Posterior cingulate gyrus (tissue), 11 donors: ENCODE measurements at regions not wholly inside any gene's neighbourhood (a gene's known extent, or its start where the extent isn't known, plus 50 kb on each side); places are given as distances from the start of the nearest gene placed in this dataset.
"Not testable (repeated sequence)": the region's sequence is repeated elsewhere in the genome, so short reads cannot be mapped to it uniquely, and the experiment has no call there.

Experiments used
- DNase-seq, 10 donors: peaks; one replicate each; pipeline versions ENCODE4 v3.0.0 to v3.0.0-alpha.2; 2020 to 2021; ENCODE audit warnings: mixed read lengths in 3 of 10
- intact Hi-C: fragments of 100-400 bp; cut with DNase I; formaldehyde crosslinking; loops from one replicate; pipeline ENCODE4 v1.15.1; 2023

DNA sequence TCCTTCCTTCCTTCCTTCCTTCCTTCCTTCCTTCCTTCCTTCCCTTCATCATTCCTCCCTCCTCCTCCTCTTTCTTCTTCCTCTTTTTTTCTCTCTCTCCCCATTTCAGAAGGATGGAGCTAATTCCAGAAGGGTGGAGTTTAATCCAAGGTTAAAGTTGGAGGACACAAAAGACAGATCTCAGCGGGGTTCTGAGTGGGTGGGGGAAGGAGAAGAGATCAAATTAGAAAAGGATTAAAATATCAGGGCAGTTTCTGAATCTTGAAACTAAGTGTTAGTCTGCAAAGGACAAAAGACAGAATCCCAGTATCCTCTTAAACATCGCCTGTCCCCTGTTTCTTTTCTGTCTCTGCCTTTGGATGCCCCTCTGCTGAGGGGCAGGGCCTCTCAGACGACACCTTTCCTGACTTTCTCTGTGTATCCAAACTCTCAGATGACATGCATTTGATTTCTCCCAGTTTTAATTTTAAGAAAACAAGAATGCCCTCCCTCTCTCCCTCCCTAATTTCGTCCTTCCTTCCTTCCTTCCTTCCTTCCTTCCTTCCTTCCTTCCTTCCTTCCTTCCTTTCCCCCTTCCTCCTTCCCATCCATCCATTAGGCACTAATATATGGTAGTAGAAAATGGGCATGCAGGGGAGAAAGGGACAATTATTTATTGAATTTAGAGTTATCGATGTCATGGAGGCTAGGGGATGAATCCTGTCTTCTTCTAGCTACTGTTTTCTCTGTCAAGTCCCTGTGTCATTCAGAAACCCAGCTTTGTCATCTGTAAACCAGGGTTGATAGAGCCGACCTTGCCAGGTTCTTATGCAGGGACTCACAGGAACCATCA lies 269.1 kb downstream of the VRK1 start:
- intact Hi-C loops = no loop called here
- no peak for DNase-seq

DNA sequence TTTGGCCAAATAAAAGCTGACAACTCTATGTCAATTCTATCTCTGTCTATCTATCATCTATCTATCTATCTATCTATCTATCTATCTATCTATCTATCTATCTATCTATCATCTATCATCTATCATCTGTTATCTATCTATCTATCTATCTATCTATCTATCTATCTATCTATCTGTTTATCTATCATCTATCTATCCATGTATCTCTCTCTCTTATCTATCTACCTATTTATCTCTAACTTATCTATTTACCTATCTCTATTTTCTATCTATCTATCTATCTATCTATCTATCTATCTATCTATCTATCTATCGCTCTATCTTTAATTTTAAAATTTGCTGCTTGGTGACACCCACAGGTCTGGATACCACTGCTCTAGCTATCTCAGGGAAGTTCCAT lies 271.1 kb downstream of the VRK1 start:
- DNase-seq, intact Hi-C loops: not testable (repeated sequence)

DNA sequence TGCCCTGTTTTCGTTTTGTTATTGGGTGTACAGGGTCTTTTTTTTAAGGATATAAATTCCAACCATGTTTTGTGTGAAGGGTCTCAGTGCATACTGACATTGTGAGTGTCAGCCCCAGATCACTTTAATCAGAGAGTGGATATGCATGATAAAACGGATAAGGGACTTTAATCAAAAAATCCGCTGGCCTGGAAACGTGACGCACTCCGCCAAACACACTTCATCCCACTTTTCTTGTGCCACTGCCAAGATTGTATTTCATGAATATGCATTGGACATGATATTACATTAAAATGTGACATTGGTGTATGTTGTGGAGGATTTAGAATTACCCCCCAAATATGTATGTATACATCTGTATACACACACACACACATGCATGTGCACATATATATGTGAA lies 273.1 kb downstream of the VRK1 start:
- intact Hi-C loops = no loop called here
- no peak for DNase-seq

DNA sequence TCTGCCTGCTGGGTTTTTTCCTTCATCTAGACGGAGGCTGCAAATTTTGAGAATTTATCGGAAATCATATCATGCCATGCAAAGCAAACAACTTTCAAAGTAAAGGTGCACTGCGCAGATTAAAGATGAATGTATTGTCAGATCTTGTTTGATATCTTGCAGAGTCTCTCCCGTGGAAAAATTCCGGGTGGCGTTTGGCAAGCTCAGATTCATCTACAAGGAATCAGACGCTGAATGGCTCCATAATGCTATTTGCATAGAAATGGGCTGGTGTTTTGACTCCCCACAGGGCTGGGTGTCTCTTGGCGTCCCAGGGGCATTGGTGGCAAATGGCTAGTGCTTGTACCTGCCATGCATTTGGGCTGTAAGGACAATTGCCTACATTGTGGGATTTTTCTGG lies 274.0 kb downstream of the VRK1 start:
- DNase-seq = no peak
- intact Hi-C loops = no loop called here

DNA sequence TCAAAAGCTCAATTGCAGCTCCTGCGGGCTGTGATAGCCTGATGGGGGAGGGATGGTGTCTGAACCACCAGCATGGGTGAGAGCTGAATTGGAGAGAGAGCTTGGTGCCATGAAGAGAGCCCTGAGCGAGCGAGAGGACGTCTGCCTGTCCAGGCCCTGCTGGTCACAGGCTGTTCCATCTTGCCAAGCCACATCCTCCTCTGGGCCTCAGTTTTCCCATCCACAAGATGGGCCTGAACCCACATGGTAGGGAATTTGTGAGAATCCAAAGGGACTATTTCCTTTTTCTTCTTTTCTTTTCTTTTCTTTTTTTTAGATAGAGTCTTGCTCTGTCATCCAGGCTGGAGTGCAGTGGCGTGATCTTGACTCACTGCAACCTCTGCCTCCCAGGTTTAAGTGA lies 276.4 kb downstream of the VRK1 start:
- intact Hi-C loops = no loop called here
- no peak for DNase-seq

DNA sequence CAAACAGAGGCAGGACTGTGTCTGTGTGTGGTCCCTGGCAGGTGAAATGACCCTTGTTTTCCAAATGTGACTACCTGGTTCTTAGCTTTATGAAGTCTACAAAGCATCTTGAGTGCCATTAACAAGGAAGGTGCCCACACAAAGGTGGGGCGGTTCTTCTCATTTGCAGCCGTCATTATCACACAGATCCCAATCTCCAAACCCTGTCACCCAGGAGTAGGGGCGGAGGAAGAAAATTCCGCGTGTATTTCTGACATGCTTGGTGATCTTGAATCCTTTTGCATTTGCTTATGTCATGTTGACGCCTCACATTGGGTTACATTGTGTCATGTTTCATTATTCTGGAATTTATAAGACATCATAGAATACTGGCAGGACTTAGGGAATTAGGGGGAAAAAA lies 277.3 kb downstream of the VRK1 start:
- intact Hi-C loops = no loop called here
- DNase-seq = no peak

DNA sequence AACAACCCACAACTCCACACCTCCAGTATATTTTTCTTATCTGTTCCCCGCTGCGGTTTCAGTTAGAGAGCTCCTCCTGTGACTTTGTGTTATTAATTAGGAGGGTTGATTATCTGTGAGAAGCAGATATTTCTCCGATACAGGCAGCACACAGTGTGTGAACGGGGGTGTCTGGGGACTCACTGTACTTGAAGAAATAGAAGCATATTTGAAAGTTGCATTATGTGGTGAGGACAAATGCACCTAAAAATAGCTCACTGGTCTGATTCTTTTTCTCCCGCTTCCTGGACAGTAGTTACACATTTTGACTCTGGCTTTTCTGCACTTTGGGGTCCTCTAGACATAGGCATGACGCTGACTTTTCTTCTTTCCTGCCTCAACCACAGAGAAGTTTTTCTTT lies 277.7 kb downstream of the VRK1 start:
- no peak for DNase-seq
- intact Hi-C loops = no loop called here

DNA sequence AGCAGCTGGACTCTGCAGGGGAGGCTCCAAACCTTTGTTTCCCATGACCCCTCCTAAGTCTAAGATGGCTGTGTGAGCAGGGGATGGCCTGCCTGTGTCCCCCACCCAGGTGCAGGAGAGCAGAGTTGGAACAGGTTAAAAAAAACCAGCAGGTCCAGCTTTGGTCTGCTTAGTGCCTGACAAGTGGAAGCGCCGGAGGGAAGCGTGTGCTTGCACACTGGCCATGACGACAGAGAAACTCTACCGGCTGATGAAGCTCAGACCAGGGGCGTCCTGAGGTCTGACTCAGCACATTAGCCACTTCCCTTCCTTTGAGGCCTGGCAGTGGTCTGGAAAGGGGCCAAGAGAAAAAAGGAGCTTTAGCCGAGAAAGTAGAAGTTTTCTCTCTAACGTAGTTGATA lies 280.1 kb downstream of the VRK1 start:
- intact Hi-C loops = no loop called here
- DNase-seq = peak in 4 of 10 donors; percentile 11 to 82 (median 16)

DNA sequence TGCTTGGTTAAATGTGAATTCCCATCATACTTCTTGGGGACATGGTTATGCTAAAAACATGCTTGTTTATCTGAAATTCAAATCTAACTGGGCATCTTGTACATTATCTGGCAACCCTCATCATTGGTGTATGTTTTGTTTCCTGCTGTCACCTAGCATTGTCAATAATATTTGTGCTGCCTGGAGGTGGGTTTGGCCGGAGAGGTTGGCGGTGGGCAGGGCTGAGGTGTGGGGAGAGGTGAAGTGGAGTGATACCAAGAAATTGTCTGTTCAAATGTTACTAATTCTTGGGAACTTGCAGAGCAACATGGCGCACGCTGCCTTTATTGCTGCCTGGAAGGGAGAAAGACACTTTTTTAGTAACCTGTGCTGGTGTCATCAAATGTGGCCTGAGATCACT lies 280.5 kb downstream of the VRK1 start:
- intact Hi-C loops = no loop called here
- no peak for DNase-seq

DNA sequence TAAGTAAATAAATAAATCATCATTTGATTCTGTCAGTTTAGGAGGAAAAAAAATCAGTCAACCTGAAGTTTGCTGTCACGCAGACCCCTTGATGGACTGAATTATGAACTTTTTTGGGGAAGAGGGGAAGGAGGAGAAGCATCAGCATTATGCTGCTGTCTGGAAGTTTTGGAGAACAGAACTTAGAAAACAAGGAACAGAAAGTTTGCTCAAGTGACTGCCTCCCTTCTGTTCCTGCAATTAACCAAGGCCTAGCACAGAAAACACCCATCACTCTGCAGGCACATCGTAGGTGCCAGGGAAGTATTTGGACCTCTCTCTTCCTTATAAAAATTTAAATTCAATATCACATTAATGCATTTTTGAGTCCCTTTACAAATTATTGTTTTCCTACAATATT lies 283.8 kb downstream of the VRK1 start:
- intact Hi-C loops = no loop called here
- no peak for DNase-seq

DNA sequence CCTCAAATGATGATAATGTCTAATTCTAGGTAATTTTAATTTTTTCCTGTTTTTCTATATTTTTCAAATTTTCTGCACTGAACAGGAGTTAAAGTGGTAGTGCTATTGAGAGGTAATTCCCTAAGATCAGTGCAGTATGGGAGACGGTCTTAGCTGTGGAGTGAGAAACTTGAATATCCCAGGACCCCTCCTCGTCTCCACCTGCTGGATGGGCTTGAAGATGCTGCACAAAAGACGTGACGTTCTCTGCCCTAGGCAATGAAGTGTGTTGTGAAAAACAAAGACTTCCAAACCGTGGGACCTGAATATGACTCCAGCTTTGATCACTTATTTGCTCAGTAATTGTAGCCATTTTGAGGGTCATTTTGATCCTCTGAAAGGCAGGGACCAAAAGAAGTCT lies 298.1 kb downstream of the VRK1 start:
- no peak for DNase-seq
- intact Hi-C loops = no loop called here

DNA sequence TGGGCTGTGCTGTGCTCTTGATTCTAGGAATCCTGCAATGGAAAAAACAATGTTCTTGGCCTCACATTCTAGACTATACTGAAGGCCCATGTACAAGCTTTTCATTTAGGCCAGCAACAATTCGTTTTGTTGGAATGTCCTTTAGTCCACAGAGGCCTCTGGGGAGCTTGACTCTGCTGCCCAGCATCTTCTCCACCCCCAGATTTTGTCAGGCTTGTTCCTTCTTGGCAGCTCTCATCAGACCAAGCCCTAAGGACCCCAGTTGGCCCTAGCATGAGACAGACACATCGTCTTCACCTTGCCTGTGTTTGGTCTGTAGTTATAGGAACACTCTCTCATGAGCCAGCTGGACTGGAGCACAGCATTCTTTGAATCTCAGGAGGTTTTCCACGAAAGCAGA lies 300.1 kb downstream of the VRK1 start:
- intact Hi-C loops = no loop called here
- DNase-seq = no peak

DNA sequence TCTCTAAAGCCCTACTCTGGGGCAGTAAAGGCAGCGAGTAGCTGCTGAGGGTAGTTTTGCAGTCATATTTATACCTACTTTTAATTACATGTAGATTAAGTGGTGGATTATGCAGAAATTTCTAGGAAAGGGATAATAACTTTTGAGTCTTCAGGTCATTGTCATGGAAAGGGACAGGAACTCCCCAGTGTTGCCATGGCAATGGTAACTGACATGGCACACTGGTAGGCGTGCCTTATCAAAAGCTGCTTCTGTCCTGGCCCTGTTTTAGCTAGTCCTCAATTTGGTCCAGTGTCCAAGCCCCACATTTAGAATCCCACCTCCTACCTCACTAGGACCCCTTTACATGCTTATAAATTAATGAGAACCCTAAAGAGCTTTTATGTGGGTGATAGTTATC lies 303.1 kb downstream of the VRK1 start:
- DNase-seq = no peak
- intact Hi-C loops = no loop called here

DNA sequence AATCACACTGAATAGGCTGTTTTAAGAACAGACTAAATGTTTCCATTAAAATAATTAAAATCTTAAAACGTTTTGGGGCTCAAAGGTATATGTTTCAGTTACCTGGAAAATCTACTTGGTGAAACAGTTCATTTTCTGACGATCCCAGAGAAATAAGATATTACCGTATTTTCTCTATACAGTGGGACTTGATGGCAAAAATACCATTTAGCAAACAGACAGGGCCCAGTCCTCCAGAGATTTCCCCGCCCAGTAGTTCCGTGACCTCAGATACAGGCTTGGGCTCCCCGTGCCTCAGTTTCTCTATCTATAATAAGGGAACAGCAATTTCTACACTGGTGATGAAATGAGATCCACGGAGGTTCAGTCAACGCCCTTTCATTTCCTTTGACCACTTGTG lies 304.4 kb downstream of the VRK1 start:
- no peak for DNase-seq
- intact Hi-C loops = no loop called here

DNA sequence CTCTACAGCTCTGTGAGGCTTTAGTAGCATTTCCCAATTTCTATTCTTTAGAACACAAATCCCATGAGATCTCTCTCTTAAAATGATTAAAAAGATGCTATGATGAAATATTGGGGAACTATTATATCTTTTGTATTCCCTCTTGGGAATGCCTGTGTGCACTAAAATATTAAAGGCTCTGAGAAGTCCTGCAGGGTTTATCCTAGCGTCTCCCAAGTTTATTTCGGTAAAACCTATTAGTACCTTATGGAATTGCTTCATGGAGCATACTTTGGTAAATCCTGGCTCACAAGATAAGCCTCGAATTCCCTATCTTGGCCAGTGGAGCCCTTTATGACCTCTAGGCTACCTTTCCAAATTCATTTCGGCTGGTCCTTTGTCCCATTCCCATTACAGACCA lies 306.8 kb downstream of the VRK1 start:
- intact Hi-C loops = no loop called here

DNA sequence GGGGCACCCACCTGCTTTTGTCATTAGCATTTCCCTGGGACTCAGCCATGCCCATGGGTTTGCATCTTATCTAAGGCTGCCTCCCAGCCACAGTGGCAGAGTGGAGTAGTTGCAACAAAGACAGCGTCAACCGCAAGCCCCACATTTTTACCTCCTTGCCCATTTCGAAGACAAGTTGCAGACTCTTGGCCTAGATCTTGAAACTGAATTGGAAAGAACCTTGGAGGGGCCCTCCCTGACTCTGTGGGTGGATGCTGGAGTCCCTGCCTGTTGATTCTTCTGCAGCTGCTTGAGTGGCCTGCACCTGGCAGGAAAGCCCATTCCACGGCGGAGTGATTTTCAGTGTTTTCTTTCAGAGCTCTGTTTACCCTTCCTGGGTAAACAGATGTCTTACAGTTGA lies 309.0 kb downstream of the VRK1 start:
- intact Hi-C loops = no loop called here
- DNase-seq = no peak

More for the DNA sequence above, 306.8 kb downstream of the VRK1 start:
- DNase-seq = no peak

DNA sequence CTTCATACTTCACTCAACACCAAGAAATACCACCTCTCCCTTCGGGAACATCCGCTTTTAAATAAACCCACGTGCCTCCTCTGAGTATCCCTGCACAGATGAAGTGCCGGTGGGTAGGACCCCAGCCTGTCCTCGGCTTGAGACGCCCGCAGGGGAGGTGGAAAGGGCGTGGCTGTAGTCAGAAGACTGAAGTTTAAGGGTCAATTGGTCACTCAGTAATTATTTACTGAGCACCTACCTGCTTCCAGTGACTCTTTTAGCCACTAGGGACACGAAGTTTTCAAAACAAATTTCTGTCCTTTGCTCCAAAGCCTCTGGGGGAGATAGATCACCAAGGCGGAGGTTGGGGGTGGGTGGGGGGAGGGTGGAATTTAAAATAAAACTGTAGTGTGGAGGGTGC lies 309.4 kb downstream of the VRK1 start:
- intact Hi-C loops = no loop called here
- no peak for DNase-seq

DNA sequence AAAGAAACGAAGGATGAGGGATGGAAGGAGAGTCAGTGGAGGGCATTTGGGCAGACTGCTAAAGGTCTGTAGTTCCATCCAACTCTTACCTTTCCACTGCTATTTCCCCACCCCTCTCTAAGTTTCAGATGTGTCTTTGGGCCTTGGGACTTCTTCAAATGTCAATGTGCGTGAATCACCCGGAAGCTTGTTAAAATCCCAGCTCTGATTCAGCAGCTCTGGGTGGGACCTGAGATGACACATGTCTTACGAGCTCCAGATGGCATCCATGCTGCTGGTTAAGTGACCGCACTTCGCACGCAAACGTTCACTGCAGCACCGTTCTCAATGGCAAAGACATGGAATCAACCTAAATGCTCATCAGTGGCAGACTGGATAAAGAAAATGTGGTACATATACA lies 309.9 kb downstream of the VRK1 start:
- no peak for DNase-seq
- intact Hi-C loops = no loop called here

DNA sequence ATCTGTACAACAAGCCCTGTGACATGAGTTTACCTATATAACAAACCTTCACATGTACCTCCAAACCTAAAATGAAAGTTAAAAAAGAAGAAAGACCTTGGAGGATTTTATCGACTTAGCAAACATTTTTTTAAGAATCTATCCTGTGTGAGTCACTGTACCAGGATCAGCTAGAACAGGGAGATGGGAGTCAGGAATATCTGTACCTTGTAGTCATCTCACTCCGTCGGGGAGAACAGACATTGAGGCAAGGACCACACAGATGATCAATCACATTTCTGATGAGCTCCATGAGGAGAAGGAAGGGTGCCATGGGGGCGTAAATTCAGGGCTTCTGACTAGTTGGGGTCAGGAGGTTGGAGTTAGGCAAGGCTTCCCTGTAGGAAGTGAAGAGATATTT lies 310.6 kb downstream of the VRK1 start:
- intact Hi-C loops = no loop called here

DNA sequence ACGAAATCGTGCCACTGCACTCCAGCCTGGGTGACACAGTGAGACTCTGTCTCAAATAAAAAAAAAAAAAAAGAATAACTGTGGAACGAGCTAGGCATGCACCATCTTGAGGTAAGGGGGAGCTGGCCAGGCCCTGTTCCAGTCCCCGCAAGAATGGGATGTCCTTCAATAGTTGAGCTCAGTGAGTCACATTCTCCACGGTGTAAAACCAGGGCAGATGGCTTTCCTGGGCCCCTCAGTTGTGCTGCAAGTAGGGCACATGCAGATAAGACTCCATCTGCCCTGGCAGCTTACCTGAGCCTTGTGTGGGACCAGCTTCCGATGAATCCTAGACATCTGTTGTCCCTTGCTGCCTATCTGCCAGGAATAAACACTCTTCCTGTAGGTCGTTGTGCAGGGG lies 312.1 kb downstream of the VRK1 start:
- intact Hi-C loops = no loop called here
- no peak for DNase-seq

More for the DNA sequence above, 310.6 kb downstream of the VRK1 start:
- DNase-seq = no peak

DNA sequence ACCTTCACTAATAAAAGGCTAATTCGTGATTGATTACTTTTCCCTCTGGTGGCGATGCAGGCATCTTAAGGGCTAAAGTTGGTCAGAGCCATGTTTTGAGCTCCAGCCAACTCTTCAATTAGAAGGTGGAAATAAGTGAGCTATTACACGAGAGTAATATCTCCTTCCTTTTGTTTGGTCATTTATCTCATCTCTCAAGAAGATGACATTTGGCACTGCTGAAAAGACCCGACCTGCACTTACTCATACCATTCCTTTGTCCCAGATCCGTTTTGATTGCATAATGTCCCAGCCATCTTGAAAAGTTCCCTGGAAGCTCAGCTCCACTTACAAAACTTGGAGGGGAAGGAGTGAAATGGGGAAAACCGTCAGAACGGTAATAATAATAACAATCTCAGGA lies 316.2 kb downstream of the VRK1 start:
- intact Hi-C loops = no loop called here
- DNase-seq = no peak

DNA sequence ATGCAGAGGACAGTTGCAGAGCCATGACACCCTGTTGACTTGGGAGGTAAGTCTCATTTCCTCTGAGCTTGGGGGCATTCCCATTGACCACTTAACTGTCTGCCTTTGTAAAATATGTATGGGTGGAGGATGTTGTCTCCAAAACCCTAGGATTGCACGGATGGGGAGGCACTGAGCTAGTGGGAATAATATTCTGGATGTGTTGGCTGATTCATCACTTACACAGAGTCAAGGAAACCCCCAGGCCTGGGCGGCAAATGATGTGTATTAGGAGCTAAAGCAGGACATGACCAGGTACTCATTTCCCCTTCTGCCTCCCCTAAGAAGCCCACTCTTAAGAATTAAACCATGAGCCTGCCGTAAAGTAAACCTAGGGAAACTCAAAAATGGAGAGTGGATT lies 319.4 kb downstream of the VRK1 start:
- DNase-seq = no peak
- intact Hi-C loops = no loop called here

DNA sequence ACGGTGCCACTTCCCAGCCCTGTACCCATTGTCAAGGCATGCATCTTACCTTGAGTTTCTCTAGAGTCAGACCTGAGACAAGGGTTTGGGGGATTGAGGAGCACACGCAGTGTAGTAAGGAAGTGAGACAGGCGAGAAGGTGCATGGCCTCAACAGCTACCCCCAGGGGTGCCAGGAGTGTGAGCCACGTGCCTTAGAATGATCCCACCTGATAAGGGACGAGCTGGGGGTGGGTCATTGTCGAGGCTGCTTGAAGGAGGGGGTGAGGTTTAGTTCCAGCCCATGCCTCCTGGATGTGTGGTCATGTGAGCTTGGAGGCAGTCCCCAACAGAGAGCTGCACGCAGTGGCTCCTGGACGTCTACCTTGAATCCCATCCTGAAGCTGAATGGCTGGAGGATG lies 320.5 kb downstream of the VRK1 start:
- no peak for DNase-seq
- intact Hi-C loops = no loop called here
